ENCODE measurements at regions not wholly inside any gene's neighbourhood (a gene's known extent, or its start where the extent isn't known, plus 50 kb on each side); places are given as distances from the start of the nearest gene placed in this dataset.

GRCh38 chr20:50335866-50336265 is 145.2 kb downstream of the CEBPB start:
- in situ Hi-C loops (cut with HindIII; ENCODE audit: low sequenced_read_pairs) = no loop called here
- H3K4me3 ChIP-seq (ENCODE audit: low read depth, low read length) = no peak overlapping the region
- no peak for DNase-seq (ENCODE audit: low read depth, low spot score)
- no peak for TF ChIP-seq CTCF (IDR thresholded peaks at IDR 0.05; ENCODE audit: low read depth, low read length)

DNA sequence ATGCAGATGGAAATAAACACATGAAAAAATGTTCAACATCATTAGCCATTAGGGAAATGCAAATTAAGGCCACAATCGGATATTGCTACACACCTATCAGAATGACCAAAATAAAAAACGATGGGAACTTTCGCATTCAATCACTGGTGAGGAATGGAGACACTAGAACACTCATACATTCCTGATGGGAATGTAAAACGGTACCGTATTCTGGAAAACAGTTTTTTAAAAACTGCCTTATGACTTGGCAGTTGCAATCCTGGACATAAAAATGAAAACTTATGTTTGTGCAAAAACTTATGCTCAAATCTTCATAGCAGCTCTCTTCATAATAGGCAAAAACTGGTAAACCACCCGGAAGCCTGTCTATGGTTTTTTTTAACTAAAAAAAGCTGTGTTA is 146.0 kb downstream of the CEBPB start:
- no peak for DNase-seq (ENCODE audit: low read depth, low spot score)
- no peak for TF ChIP-seq CTCF (IDR thresholded peaks at IDR 0.05; ENCODE audit: low read depth, low read length)
- in situ Hi-C loops (cut with HindIII; ENCODE audit: low sequenced_read_pairs) = no loop called here
- H3K4me3 ChIP-seq (ENCODE audit: low read depth, low read length) = no peak overlapping the region

DNA sequence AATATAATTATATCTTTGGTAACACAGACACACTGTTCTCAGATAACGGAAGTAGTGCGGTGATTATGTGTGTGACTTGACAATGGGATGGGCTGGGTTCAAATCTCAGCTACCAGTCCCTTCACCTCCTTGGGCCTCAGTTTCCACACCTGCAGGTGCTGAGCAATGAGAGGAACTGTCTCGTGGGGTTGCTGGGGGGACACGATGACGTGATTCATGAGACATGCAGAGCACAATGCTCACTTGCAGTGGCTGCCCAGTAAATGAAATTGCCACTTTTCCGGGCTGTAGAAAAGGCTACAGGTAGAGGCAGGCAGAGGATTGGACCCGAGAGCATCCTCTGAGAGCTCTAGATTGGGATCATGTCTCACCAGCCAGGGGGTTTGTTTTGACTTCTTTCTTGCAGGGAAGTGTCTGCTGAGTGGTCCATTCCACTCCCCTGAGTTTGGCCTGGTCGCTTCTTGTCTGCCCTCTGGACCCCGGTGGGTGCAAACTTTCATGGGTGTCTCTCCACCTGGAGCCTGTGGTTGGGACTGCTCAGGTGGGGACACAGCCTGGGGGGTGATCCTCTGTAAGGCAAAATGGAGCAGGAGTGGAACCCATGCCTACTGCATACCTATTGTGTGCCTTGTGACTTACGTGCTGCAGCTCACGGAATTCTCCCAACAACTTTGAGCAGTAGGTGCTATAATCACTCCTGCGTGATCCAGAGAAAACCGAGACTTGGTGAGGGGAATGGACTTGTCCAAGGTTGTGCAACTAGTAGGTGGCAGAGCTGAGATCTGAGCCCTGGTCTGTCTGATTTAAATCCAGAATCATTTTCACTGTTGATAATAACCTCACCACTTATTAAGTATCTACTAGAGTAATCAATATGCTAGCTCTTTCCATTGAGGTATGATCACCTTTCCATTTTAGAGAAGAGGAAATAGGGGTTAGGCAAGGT is 147.2 kb downstream of the CEBPB start:
- in situ Hi-C loops (cut with HindIII; ENCODE audit: low sequenced_read_pairs) = no loop called here
- no peak overlapping the region for H3K4me3 ChIP-seq (ENCODE audit: low read depth, low read length)
- no peak for TF ChIP-seq CTCF (IDR thresholded peaks at IDR 0.05; ENCODE audit: low read depth, low read length)
- DNase-seq (ENCODE audit: low read depth, low spot score) = no peak

- peak; percentile 55 for DNase-seq (ENCODE audit: low read depth, low spot score)
- no peak for TF ChIP-seq CTCF (IDR thresholded peaks at IDR 0.05; ENCODE audit: low read depth, low read length)
- no peak overlapping the region for H3K4me3 ChIP-seq (ENCODE audit: low read depth, low read length)
- in situ Hi-C loops (cut with HindIII; ENCODE audit: low sequenced_read_pairs) = no loop called here
Observed at GRCh38 chr20:50338479-50339391, 148.1 kb downstream of the CEBPB start.

GRCh38 chr20:50339466-50339901 is 148.9 kb downstream of the CEBPB start:
- TF ChIP-seq CTCF (IDR thresholded peaks at IDR 0.05; ENCODE audit: low read depth, low read length) = no peak
- in situ Hi-C loops (cut with HindIII; ENCODE audit: low sequenced_read_pairs) = no loop called here
- DNase-seq (ENCODE audit: low read depth, low spot score) = peak; percentile 45
- H3K4me3 ChIP-seq (ENCODE audit: low read depth, low read length) = no peak overlapping the region

DNA sequence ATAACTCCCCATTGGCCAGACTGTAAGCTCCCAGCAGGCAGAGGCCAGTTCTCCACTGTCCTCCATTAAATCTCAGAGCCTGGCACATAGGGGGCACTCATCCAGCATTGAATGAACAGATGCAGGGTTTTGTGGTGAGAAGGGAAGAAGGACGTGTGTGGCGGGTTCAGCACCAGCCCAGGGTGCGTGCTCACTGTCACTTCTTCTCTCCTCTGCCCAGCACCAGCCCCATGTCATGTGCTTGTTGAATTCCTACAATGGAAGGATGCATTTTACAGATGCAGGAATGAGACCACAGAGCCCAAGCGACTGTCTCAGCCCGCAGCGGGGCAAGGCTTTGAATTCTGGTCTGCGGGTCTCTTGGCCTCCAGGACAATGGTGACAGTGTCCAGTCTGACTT is 149.9 kb downstream of the CEBPB start:
- in situ Hi-C loops (cut with HindIII; ENCODE audit: low sequenced_read_pairs) = no loop called here

More for the DNA sequence above, 149.9 kb downstream of the CEBPB start:
- DNase-seq (ENCODE audit: low read depth, low spot score) = no peak
- no peak for TF ChIP-seq CTCF (IDR thresholded peaks at IDR 0.05; ENCODE audit: low read depth, low read length)
- no peak overlapping the region for H3K4me3 ChIP-seq (ENCODE audit: low read depth, low read length)

All from astrocyte of the spinal cord (primary cell).